GM12864 (cell line): ENCODE measurements at regions not wholly inside any gene's neighbourhood (a gene's known extent, or its start where the extent isn't known, plus 50 kb on each side); places are given as distances from the start of the nearest gene placed in this dataset.

Source experiments
- DNase-seq: peaks from one replicate; pipeline ENCODE4 v3.0.0-alpha.2; 2011; ENCODE audit warnings: low read depth
- H3K4me3 ChIP-seq: 2 replicates; pipeline ENCODE4 v1.5.1; 2011; ENCODE audit warnings: mild to moderate bottlenecking, low read depth, low read length, control low read depth
- CTCF ChIP-seq: IDR thresholded peaks from 2 replicates; pipeline ENCODE4 v1.5.1; 2011; ENCODE audit warnings: low read depth, mild to moderate bottlenecking, moderate library complexity, low read length, control low read depth, inconsistent platforms; ENCODE audit errors: missing control alignments

GRCh38 chr1:181356505-181357340 lies 126.6 kb upstream of the CACNA1E start:
- H3K4me3 ChIP-seq: no peak overlapping the region
- DNase-seq: no peak

GRCh38 chr1:181359012-181359411 lies 124.3 kb upstream of the CACNA1E start:
- no peak overlapping the region for H3K4me3 ChIP-seq
- no peak for TF ChIP-seq CTCF
- no peak for DNase-seq

More at GRCh38 chr1:181356505-181357340, 126.6 kb upstream of the CACNA1E start:
- no peak for TF ChIP-seq CTCF

GRCh38 chr1:181364801-181365200 lies 118.5 kb upstream of the CACNA1E start:
- no peak for TF ChIP-seq CTCF
- H3K4me3 ChIP-seq: no peak overlapping the region
- DNase-seq: no peak

- TF ChIP-seq CTCF: no peak
- H3K4me3 ChIP-seq: no peak overlapping the region
- DNase-seq: no peak
These were observed 116.4 kb upstream of the CACNA1E start for GRCh38 chr1:181366910-181367309.

GRCh38 chr1:181369416-181369815 lies 113.9 kb upstream of the CACNA1E start:
- DNase-seq: no peak
- TF ChIP-seq CTCF: no peak
- no peak overlapping the region for H3K4me3 ChIP-seq

- DNase-seq: no peak
These were observed 99.6 kb upstream of the CACNA1E start for GRCh38 chr1:181383695-181384094.

More at GRCh38 chr1:181383695-181384094, 99.6 kb upstream of the CACNA1E start:
- no peak for TF ChIP-seq CTCF
- no peak overlapping the region for H3K4me3 ChIP-seq
